GM18502 (cell line): ENCODE measurements at regions not wholly inside any gene's neighbourhood (a gene's known extent, or its start where the extent isn't known, plus 50 kb on each side); places are given as distances from the start of the nearest gene placed in this dataset.
A peak's percentile ranks its signal among the peaks of the same experiment; 100 is the strongest.

ENCODE experiments used
- ATAC-seq: cut with Tn5 transposase; IDR thresholded peaks from one replicate; pipeline ENCODE4 v1.9.1; 2021; ENCODE audit warnings: mild to moderate bottlenecking; ENCODE audit not compliant: unreplicated experiment, poor library complexity

DNA sequence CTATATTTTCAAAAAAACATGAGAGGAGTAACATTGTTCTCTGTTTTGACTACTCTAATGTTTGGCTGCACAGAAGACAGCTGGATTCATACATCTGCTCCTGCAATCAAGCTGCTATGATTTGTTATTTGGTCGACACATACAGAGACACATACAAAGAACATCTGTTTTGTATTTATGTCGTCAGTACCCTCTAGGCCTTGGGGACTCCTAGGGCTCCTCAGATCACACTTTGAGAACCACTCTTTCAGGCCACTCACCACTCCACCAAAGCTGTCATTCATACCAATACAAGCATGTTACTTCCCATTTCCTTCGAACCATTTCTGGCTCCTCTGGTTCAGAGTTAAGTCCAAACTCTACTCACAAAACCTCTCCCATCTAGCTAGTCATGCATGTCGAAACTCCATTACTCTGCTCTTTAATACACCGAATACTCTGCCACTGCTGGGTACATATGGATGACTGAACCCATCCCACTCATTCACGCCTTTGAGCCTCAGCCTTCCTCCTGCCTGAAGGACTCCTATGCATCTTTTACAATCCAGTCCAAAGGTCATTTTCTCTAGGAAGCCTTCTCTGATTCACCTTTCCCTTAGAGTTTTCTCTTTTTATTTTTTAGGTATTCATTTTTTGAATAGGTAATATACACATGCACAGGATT is 102.9 kb upstream of the ARHGEF3 start:
- ATAC-seq, result no peak

DNA sequence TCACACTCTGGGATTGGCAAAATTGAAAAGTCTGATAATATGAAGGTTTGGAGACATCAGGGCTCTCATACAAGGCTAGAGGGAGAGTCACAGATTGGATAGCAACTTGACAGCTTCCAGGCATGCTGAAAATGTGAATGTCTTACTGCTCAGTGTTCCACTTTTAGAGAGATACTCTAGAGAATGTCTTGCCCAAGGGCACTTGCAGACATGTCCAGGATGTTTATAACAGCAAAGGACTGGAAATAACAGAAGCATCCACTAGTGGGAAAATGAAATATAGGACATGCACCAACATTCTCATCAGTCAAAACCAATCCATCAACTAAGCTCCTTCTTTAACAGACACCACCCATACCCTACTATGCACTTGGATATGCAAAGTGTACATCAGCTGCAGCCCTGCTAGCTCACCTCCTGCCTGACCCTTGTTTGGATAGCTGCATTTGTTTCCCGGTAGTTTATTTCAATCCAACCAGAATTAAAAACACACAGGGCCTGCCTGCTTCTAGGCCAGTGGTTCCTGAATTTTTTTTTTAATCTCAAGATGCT is 101.6 kb upstream of the ARHGEF3 start:
- no peak for ATAC-seq

DNA sequence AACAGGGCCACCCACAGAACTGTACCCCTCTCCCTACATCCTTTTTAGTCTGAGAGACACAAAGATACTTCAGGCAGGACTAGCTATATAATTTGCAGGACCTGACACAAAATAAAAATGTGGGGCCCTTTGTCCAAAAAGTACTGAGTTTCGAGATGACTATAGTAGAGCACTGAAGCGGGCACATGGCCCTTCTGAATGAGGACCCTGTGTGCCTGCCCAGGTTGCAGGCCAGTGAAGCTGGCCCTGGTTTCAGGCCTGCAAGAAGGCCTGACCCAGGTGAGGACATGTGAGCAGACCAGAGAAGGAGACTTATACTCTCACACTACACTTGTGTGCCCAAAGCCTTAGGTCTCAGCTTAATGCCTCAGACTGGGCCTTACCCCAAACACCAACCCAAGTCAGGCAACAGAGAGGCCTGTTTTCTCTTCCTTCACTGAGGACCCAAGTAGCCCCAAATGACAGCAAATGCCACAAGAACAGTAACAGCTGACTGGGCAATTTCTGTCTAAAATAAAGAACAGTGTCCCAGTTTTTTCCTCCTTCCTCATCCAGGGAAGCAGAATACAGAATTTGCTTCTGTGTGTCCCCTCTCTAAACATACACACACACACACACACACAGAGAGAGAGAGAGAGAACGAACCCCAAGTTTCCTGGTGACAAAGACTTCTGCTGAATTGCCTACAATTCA is 100.9 kb upstream of the ARHGEF3 start:
- no peak for ATAC-seq

DNA sequence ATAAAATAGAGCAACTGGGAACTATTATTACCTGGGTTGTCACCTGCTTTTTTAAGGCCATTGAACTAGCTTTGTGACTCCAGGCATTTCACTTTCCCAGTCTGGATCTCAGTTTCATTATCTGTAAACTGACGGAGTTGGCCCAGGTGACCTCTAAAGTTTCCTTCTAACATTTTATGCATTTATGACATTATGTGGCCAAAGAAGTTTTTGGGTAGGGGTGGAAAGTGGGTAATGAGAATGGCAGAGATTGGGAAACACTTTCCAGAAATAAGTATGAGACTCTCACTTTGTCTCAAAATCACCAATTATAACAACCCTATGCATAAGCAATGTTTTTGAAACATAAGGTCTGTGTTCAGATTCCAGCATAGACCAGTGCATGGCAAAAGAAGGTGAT is 99.1 kb upstream of the ARHGEF3 start:
- ATAC-seq, result no peak

DNA sequence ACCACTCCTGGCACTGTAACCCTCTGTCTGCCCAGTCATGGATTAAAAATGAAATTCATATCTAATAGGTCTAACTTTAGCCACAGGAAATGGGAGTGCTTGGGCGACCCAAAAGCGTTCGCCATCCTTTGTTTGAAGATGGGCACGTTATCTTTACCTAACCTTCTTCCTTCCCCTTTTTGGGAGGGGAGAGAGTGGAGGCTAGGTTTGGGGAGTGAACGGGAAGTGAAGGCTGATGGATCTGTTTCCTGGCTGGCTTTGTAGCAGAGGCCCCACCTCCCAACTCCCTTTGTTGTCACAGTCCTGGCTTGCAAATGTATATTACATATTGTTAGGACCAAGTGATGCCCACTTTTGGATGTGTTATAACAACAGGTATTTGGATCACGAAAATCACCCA is 98.1 kb upstream of the ARHGEF3 start:
- no peak for ATAC-seq

DNA sequence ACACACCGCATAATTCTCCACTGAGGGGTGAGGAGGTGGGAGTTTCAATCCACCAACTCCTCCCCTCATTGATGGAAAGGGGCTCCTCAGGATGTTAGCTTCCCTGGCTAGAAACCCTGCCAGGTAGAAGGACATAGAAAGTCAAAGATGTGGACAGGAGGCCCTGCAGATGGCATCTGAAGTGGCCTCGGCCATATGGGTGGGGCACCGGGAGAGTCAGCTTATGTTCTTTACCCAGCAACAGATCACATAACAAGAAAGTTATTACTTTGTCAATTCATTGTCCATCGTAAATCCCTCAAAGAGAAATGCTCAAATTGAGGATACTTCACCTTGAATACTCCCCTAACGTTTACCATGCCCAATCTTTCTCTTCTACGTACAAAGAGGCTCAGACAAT is 97.3 kb upstream of the ARHGEF3 start:
- ATAC-seq, result no peak

DNA sequence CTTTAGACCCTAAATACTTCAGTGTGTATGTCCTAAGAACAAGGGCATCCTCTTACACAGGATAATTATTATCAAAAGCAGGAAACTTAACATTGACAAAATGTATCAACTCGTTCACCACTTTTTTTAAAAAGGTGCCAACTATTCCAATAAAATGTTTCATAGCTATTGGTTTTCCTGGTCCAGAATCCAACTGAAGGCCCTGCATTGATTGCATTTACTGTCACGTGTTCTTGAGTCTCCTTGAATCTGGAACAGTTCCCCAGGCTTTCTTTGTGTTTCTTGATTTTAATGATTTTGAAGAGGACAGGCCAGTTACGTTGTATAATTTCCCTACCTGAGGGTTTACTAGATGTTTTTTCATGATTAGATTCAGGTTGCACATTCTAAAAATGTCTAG is 94.6 kb upstream of the ARHGEF3 start:
- ATAC-seq, result no peak

DNA sequence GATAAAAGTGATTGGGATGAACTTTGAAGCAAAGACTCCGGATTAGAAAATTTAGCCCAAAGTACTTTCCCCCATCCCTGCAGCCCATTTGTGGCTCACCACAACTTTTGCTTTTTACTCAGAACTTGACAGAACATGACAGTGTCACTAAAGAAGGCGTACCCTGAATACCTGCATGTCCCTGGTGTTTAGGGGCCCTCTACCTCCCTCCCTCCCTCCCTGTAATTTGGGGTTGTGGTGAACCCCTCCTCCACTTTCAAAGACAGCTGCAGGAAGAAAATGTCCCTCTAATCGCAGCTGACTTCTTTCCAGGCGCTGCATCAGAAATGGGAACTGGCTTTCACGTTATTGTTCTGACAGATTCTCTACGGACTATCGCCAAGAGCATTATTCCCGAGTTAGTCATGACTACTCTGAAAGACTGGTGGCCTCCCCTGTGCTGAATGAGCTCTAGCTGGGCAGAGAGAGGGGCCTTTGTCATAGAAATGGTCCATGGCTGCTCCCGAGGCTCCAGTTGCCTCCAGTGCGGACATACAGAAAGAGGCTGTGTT is 93.2 kb upstream of the ARHGEF3 start:
- ATAC-seq, result peak; percentile 58

DNA sequence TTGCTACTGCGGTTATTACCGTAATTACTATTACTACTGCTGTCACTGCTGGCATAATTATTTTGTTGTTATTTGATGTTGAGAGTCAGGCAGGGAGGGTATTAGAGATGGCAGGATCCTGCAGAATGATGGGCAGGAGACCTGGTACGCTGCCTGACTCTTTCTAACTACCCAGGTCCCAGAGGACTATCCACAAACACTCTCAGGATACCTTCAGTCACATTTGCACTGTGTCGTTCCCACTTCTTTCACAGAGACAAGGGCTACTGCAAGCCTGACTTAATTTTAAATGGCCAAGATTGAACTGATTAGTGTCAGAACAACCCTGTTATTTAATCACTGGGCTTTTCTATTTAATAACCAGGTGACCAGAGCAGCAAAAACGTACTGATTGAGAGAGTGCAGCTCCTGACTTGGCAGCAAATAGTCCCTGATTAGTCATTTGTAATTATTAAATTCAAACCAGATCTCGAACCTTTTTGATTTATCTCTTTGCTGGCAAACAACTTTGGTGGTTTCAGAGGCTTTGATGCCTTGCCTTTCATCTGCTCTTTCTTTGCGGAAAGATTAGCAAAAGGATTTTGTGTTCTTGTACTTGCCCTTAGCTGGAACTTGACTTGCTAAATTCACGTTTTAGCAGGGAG is 88.8 kb upstream of the ARHGEF3 start:
- no peak for ATAC-seq

DNA sequence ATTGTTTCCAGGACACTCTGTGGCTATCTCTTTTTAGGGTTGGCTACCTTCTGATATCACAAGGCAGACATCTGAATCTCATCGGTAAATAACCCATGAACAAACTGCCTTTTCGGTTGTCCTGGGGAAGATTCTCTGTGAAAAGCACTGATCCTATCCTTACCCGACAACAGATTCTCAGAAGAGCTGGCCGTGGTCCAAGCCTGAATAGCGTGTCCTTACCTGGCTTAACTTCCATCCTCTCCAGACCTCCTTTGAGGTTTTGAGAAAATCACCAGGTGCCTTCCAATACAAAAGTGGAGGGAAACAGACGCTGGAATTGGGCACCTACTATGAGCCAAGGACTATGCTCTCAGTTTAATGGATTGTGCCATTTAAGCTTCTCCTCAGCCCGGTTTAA is 87.4 kb upstream of the ARHGEF3 start:
- ATAC-seq, result no peak

DNA sequence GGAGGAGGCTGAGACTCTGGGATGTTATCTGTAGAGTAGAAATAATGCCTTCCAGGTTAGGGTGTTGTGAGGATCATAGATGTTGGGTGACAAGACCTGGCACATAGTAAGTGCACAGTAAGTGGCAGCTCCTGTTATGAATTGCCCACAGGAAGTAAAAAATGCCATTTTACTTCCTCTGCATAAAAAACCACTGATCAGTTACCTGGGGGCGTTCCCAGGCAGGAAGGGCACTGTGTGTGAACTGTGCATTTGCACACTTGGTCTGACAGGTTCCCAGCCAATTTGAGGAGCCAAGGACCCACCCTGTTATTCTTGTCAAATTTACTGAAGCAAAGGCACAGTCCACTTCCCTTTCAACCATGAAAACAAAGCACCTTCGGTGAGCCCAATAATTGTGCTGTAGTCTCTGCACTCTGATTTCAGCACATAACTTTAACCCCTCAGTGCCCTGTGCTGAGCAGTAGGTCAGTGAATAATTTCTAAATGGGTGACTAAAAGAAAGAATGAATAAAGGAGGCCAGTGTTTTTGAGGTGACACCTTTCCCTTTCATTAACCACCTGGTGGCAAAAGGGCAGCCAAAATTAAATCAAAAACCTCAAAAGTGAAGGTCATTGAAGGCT is 85.8 kb upstream of the ARHGEF3 start:
- ATAC-seq, result no peak

DNA sequence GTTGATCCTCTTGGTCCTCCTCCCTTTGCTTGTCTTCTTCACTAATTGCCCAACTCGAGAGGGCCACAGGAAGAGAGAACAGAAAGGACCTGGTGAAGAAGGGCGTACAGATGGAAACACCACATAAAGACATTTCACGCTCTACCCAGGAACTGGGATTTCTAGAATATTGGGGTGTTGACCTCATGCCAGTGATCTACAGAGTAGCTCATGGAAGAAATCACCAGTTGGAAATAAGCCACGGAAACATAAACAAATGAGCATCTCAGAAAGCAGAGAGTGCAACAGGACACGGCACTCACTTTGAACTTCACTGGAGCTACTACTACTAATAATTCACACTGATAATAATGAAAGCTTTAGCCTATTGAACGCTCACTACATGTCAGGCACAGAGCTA is 84.6 kb upstream of the ARHGEF3 start:
- ATAC-seq, result no peak

DNA sequence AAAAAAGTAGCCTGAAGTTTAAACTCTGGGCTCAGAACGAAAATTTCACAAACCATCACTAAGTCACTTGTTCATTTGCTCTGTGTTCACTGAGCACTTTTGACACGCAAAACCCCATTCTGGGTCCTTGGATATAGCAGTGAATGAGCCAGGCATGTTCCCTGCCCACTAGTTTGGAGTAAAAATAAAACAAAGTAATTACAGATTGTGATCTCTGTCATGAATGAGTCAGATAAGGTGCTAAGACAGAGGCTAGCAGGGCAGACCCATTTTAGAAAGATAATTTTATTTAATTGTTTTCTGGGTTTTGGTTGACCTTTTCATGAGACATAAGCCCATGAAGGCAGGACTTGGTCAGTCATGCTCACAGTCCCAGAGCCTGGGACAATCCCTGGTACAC is 84.1 kb upstream of the ARHGEF3 start:
- no peak for ATAC-seq

DNA sequence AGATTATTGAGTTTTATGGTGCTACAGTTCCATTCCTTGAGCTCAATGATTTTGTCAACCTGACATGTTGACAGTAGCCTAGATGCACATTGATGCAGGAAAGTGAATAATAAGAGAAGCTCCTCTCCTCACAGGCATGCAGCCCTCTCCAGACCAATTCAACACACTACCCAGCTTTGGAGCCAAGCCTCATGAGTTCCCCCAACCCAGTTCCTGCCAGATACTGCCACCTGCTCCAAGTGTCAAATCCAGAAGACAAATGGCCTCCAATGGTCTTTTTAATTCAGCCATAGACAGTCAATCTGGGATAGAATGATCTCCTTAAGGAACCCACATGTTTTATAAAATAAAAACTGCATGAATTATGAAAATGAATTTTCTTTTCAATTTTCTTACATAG is 83.7 kb upstream of the ARHGEF3 start:
- no peak for ATAC-seq

DNA sequence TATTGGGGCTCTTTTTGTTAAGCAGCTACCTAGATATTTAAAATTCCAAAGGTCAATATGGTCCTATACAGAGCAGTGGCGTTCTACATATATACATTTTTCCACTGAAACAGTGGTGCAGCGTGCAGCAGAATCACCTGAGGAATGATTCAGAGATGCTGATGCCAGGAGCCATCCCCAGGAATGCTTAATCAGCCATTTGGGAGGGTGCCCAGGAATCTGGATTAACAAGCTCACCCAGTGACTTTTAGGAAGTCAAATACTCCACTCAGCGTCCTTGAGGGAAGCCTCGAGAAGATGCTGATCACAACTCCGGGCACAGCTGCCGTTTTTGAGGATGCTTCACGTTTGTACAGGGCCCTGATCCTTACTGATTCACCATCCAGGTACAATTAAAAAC is 82.6 kb upstream of the ARHGEF3 start:
- ATAC-seq, result no peak

DNA sequence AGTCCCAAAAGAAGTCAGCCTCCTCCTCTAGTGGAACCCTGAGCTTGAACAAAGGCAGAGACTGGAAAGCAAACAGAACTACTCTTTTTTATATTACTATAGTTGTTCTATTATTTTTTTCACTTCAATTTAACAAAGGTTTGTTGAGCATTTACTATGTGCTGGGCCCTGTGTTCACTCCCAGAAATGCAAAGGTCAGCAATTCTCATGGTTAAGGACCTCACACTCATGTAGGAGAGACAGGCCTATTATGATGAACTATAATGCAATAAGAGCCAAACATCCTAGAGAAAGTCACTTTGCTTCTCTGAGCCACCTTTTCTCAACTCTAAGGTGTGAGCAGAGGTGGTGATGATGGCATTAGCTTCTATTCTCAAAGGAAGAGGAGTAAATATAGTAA is 82.1 kb upstream of the ARHGEF3 start:
- no peak for ATAC-seq

DNA sequence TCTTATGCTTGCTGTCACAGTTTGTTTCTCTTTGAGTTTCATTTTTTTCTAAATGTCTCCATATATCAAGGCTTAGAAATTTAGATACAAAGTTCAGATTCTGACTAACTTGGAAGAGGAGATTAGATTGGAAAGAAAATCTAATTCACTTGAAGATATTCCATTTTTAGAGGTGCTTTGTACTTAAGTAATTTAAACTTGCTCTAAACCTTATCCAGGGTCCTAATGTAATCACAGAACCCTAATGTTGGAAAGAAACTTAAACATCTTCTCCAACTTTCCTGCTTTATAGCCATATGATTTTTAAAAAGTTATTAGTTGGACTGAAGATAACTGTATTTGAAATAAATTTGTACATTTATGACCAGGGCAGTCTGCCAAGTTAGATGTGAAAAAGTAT is 81.1 kb upstream of the ARHGEF3 start:
- ATAC-seq, result no peak

DNA sequence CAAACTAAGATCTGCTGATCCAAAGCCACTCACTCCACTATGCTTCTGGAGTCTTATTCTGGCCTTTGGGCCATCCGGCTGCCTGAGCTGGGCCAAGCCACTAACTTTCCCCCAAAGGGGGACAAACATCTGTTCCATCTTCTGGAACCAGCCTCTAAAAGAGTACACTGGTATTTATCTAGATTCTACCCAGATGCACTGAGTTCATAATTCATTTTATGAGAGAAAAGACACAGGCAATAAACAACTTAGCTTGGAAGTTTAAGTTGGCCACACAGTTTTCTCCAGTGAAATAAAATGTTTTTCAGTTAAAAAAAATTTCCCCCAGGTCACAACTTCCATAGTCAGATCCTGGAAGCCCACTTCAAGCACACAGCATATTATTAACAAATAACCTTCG is 80.1 kb upstream of the ARHGEF3 start:
- no peak for ATAC-seq

DNA sequence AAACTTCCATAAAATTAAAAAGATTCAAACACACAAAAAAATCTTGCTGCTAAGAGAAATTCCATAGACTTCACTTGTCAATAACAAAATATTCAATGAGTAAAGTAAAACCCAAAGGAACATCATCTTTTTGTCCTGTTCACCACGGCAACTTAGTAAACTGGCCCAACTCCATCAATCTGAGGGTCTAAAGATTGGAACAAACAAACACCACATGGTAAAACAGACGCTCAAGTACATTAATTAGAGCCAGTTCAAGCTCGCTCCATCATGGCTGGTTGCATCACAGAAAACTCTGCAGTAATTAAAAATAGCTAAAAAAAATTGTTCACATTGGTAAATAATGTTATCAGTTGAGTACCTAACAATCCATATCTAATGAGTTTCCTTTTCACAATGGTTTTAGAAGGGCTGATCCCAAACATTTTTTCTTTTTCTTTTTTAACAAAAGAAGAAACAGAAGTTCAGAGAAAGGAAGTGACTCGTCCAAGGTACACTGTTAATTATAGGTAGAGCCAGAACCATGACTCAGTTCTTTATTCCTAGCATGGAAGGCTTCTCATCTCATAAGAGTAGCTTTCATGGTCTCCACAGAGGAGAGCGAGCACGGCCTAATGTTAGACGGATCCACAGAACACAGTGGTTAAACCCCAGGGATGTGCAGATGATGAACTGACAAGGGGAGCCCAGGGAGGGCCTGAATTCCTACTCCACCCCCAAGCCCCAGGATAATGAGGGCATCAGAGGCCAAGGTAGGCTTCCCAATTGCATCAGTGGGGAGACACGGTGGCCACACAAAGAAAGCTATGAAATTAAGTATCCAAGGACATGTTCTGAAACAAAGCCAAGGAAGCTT is 79.2 kb upstream of the ARHGEF3 start:
- ATAC-seq, result no peak
